ENCODE measurements at regions not wholly inside any gene's neighbourhood (a gene's known extent, or its start where the extent isn't known, plus 50 kb on each side); places are given as distances from the start of the nearest gene placed in this dataset.

- H3K9me3 ChIP-seq (ENCODE audit: insufficient read depth, low read length) = no peaks in the 10 kb centered on the region
- H3K9ac ChIP-seq (ENCODE audit: low read length) = no peak overlapping the region
- H2AFZ ChIP-seq (ENCODE audit: low read depth, low read length, severe bottlenecking) = no peak overlapping the region
- H3K4me2 ChIP-seq (ENCODE audit: low read depth, low read length, poor library complexity, severe bottlenecking) = no peak overlapping the region
- H3K79me2 ChIP-seq (ENCODE audit: insufficient read depth, low read length) = no peaks in the 10 kb centered on the region
- no peak overlapping the region for H3K4me3 ChIP-seq (ENCODE audit: insufficient read depth, low read length, poor library complexity, severe bottlenecking)
- H3K27ac ChIP-seq (ENCODE audit: low read depth, low read length) = no peak overlapping the region
- no peaks in the 10 kb centered on the region for H3K36me3 ChIP-seq (ENCODE audit: low read length)
- peaks cover 3% of the 10 kb centered on the region; the same call in 1 of the 2 replicates for H3F3A ChIP-seq (ENCODE audit: insufficient read depth)
- H3K27me3 ChIP-seq (ENCODE audit: low read length) = no peaks in the 10 kb centered on the region
- no peaks in the 10 kb centered on the region for H3K9me2 ChIP-seq (replicated peaks; ENCODE audit: insufficient read depth, low read length)
- TF ChIP-seq EZH2phosphoT487 (conservative IDR thresholded peaks at IDR 0.05; ENCODE audit: low read length) (no peak), CTCF (IDR thresholded peaks at IDR 0.05; ENCODE audit: insufficient read depth, low read length, poor library complexity, severe bottlenecking) (no peak)
- no peaks in the 10 kb centered on the region for H4K20me1 ChIP-seq (ENCODE audit: low read depth, low read length)
Observed at GRCh38 chr1:93753791-93754763, 72.4 kb upstream of the BCAR3 start.

- no peaks in the 10 kb centered on the region for H4K20me1 ChIP-seq (ENCODE audit: low read depth, low read length)
- no peak overlapping the region for H3K4me3 ChIP-seq (ENCODE audit: insufficient read depth, low read length, poor library complexity, severe bottlenecking)
- no peaks in the 10 kb centered on the region for H3K9me3 ChIP-seq (ENCODE audit: insufficient read depth, low read length)
- peaks cover 3% of the 10 kb centered on the region; the same call in 1 of the 2 replicates for H3F3A ChIP-seq (ENCODE audit: insufficient read depth)
- TF ChIP-seq EZH2phosphoT487 (conservative IDR thresholded peaks at IDR 0.05; ENCODE audit: low read length) (no peak), CTCF (IDR thresholded peaks at IDR 0.05; ENCODE audit: insufficient read depth, low read length, poor library complexity, severe bottlenecking) (no peak)
- no peaks in the 10 kb centered on the region for H3K9me2 ChIP-seq (replicated peaks; ENCODE audit: insufficient read depth, low read length)
- H3K9ac ChIP-seq (ENCODE audit: low read length) = no peak overlapping the region
- no peaks in the 10 kb centered on the region for H3K36me3 ChIP-seq (ENCODE audit: low read length)
- no peak overlapping the region for H2AFZ ChIP-seq (ENCODE audit: low read depth, low read length, severe bottlenecking)
- H3K27me3 ChIP-seq (ENCODE audit: low read length) = no peaks in the 10 kb centered on the region
- H3K4me2 ChIP-seq (ENCODE audit: low read depth, low read length, poor library complexity, severe bottlenecking) = no peak overlapping the region
- no peaks in the 10 kb centered on the region for H3K79me2 ChIP-seq (ENCODE audit: insufficient read depth, low read length)
- no peak overlapping the region for H3K27ac ChIP-seq (ENCODE audit: low read depth, low read length)
Observed at GRCh38 chr1:93751377-93752250, 70.0 kb upstream of the BCAR3 start.

- H3K9me2 ChIP-seq (replicated peaks; ENCODE audit: insufficient read depth, low read length) = no peaks in the 10 kb centered on the region
- H2AFZ ChIP-seq (ENCODE audit: low read depth, low read length, severe bottlenecking) = no peak overlapping the region
- no peak for TF ChIP-seq CTCF (IDR thresholded peaks at IDR 0.05; ENCODE audit: insufficient read depth, low read length, poor library complexity, severe bottlenecking)
- TF ChIP-seq EZH2phosphoT487 (conservative IDR thresholded peaks at IDR 0.05; ENCODE audit: low read length) = no peak
- no peak overlapping the region for H3K4me3 ChIP-seq (ENCODE audit: insufficient read depth, low read length, poor library complexity, severe bottlenecking)
- H3K9me3 ChIP-seq (ENCODE audit: insufficient read depth, low read length) = no peaks in the 10 kb centered on the region
- H3K27me3 ChIP-seq (ENCODE audit: low read length) = no peaks in the 10 kb centered on the region
- no peak overlapping the region for H3K4me2 ChIP-seq (ENCODE audit: low read depth, low read length, poor library complexity, severe bottlenecking)
- no peak overlapping the region for H3K27ac ChIP-seq (ENCODE audit: low read depth, low read length)
- H3F3A ChIP-seq (ENCODE audit: insufficient read depth) = peaks cover 3% of the 10 kb centered on the region; the same call in 1 of the 2 replicates
- no peaks in the 10 kb centered on the region for H3K36me3 ChIP-seq (ENCODE audit: low read length)
- H3K9ac ChIP-seq (ENCODE audit: low read length) = no peak overlapping the region
- H4K20me1 ChIP-seq (ENCODE audit: low read depth, low read length) = no peaks in the 10 kb centered on the region
- no peaks in the 10 kb centered on the region for H3K79me2 ChIP-seq (ENCODE audit: insufficient read depth, low read length)
Observed at GRCh38 chr1:93750955-93751354, 69.3 kb upstream of the BCAR3 start.
